Keratinocyte (primary cell): ENCODE measurements at regions not wholly inside any gene's neighbourhood (a gene's known extent, or its start where the extent isn't known, plus 50 kb on each side); places are given as distances from the start of the nearest gene placed in this dataset.
"Not testable (repeated sequence)": the region's sequence is repeated elsewhere in the genome, so short reads cannot be mapped to it uniquely, and the experiment has no call there.

ENCODE experiments used
- DNase-seq: peaks from one replicate; pipeline ENCODE4 v3.0.0-alpha.2; 2011; ENCODE audit warnings: low read depth, missing footprints, low spot score
- FAIRE-seq: peaks from 2 replicates; lab custom pipeline; 2011; peaks lifted over from hg19 to GRCh38; lab: Jason Lieb, UNC
- H2AFZ ChIP-seq: 2 replicates; pipeline ENCODE4 v1.6.0; 2012; ENCODE audit warnings: low read length, control low read depth, inconsistent platforms; ENCODE audit not compliant: control insufficient read depth
- H3K27ac ChIP-seq: 2 replicates; pipeline ENCODE4 v1.5.1; 2011; ENCODE audit warnings: low read length; ENCODE audit not compliant: control insufficient read depth, insufficient read depth
- H3K27me3 ChIP-seq: 3 replicates; pipeline ENCODE4 v1.6.0; 2011; ENCODE audit warnings: low read length; ENCODE audit not compliant: control insufficient read depth, insufficient read depth; ENCODE audit errors: extremely low read depth
- H3K36me3 ChIP-seq, 2 experiments: 2 replicates in 1 of 2; 3 replicates in 1 of 2; pipeline ENCODE4 v1.5.1; 2011; ENCODE audit warnings: low read length in 2 of 2, mild to moderate bottlenecking in 1 of 2; ENCODE audit not compliant: control insufficient read depth in 2 of 2, insufficient read depth in 2 of 2; ENCODE audit errors: extremely low read depth in 1 of 2
- H3K4me1 ChIP-seq: 3 replicates; pipeline ENCODE4 v1.5.1; 2011; ENCODE audit warnings: low read length; ENCODE audit not compliant: control insufficient read depth, insufficient read depth; ENCODE audit errors: extremely low read depth
- H3K4me2 ChIP-seq: 3 replicates; pipeline ENCODE4 v1.6.0; 2011; ENCODE audit warnings: low read depth, low read length; ENCODE audit not compliant: control insufficient read depth, insufficient read depth; ENCODE audit errors: extremely low read depth
- H3K4me3 ChIP-seq, 3 experiments: fragments of 200-600 bp in 1 of 3; sonication (generic) in 1 of 3; 2 replicates in 2 of 3; 3 replicates in 1 of 3; pipeline ENCODE4 v1.5.1; 2011 to 2016; ENCODE audit warnings: low read length in 3 of 3, mild to moderate bottlenecking in 3 of 3, control low read depth in 2 of 3, inconsistent platforms in 1 of 3, low read depth in 1 of 3, mixed read lengths in 1 of 3, mixed run types in 1 of 3, moderate library complexity in 1 of 3; ENCODE audit not compliant: control insufficient read depth in 2 of 3, insufficient read depth in 2 of 3; ENCODE audit errors: extremely low read depth in 1 of 3
- H3K79me2 ChIP-seq: 2 replicates; pipeline ENCODE4 v1.6.0; 2012; ENCODE audit warnings: low read length; ENCODE audit not compliant: control insufficient read depth, insufficient read depth
- H3K9ac ChIP-seq: 3 replicates; pipeline ENCODE4 v1.6.0; 2011; ENCODE audit warnings: low read length; ENCODE audit not compliant: control insufficient read depth, insufficient read depth; ENCODE audit errors: extremely low read depth
- H3K9me1 ChIP-seq: 3 replicates; pipeline ENCODE4 v1.6.0; 2011; ENCODE audit warnings: low read length; ENCODE audit not compliant: control insufficient read depth, insufficient read depth; ENCODE audit errors: extremely low read depth
- H3K9me3 ChIP-seq: 2 replicates; pipeline ENCODE4 v1.5.1; 2012; ENCODE audit warnings: low read depth, low read length; ENCODE audit not compliant: control insufficient read depth
- H4K20me1 ChIP-seq: 3 replicates; pipeline ENCODE4 v1.6.0; 2011; ENCODE audit warnings: low read length; ENCODE audit not compliant: control insufficient read depth, insufficient read depth; ENCODE audit errors: extremely low read depth
- CTCF ChIP-seq, 3 experiments: IDR thresholded peaks in 1 of 3; conservative IDR thresholded peaks in 1 of 3; optimal IDR thresholded peaks in 1 of 3; 2 replicates in 2 of 3; 3 replicates in 1 of 3; pipeline versions ENCODE3 to v1.5.1; 2011; ENCODE audit warnings: low read length in 3 of 3, mild to moderate bottlenecking in 3 of 3, moderate library complexity in 2 of 3, control low read depth in 1 of 3, inconsistent platforms in 1 of 3; ENCODE audit not compliant: insufficient read depth in 2 of 3; ENCODE audit errors: extremely low read depth in 1 of 3
- EZH2 ChIP-seq: IDR thresholded peaks from one replicate; pipeline ENCODE4 v1.6.1; 2012; ENCODE audit warnings: inconsistent platforms, mild to moderate bottlenecking, low read length, moderate library complexity
- dilution Hi-C: fragments of 300-500 bp; cut with MboI; formaldehyde crosslinking; loops from one replicate; pipeline ENCODE4 v1.7.0; 2020; ENCODE audit warnings: low sequenced_read_pairs; ENCODE audit not compliant: extremely low pct_ligation_motif_present

GRCh38 chr2:582792-583528, 94.2 kb downstream of the TMEM18 start:
- dilution Hi-C loops: no loop called here
- no peak for FAIRE-seq
- H3K4me1 ChIP-seq: no peaks in the 10 kb centered on the region

GRCh38 chr2:582289-582688, 94.9 kb downstream of the TMEM18 start:
- H3K27me3 ChIP-seq, FAIRE-seq, H3K79me2 ChIP-seq, dilution Hi-C loops, H3K9me1 ChIP-seq, H3K4me3 ChIP-seq, H2AFZ ChIP-seq, DNase-seq, H3K4me1 ChIP-seq, H3K9me3 ChIP-seq, H3K36me3 ChIP-seq, H3K27ac ChIP-seq, H4K20me1 ChIP-seq, H3K4me2 ChIP-seq, H3K9ac ChIP-seq: not testable (repeated sequence)

More at GRCh38 chr2:582792-583528, 94.2 kb downstream of the TMEM18 start:
- Histone ChIP-seq H3K4me3 (no peak overlapping the region), H4K20me1 (no peaks in the 10 kb centered on the region), H3K9ac (no peak overlapping the region), H3K9me3 (no peaks in the 10 kb centered on the region), H3K27me3 (no peaks in the 10 kb centered on the region), H2AFZ (no peak overlapping the region), H3K4me2 (no peak overlapping the region), H3K27ac (no peak overlapping the region), H3K36me3 (no peaks in the 10 kb centered on the region), H3K9me1 (no peaks in the 10 kb centered on the region), H3K79me2 (no peaks in the 10 kb centered on the region)
- DNase-seq: no peak
- TF ChIP-seq EZH2: no peak
- no peak for TF ChIP-seq CTCF (optimal IDR thresholded peaks at IDR 0.05 in 1 of 3, IDR thresholded peaks at IDR 0.05 in 1 of 3, conservative IDR thresholded peaks at IDR 0.05 in 1 of 3; ENCODE audit: extremely low read depth in 1 of 3, insufficient read depth in 2 of 3, low read length in 3 of 3)

- DNase-seq (no peak), FAIRE-seq (no peak)
- H4K20me1 ChIP-seq: no peaks in the 10 kb centered on the region
- H3K4me1 ChIP-seq: no peaks in the 10 kb centered on the region
- H3K36me3 ChIP-seq: no peaks in the 10 kb centered on the region
- no peaks in the 10 kb centered on the region for H3K9me1 ChIP-seq
- H3K27ac ChIP-seq: no peak overlapping the region
- no peaks in the 10 kb centered on the region for H3K27me3 ChIP-seq
- no peak overlapping the region for H2AFZ ChIP-seq
- H3K4me2 ChIP-seq: no peak overlapping the region
- no peak overlapping the region for H3K9ac ChIP-seq
- H3K79me2 ChIP-seq: no peaks in the 10 kb centered on the region
- no peak overlapping the region for H3K4me3 ChIP-seq
- dilution Hi-C loops: no loop called here
- TF ChIP-seq CTCF (optimal IDR thresholded peaks at IDR 0.05 in 1 of 3, IDR thresholded peaks at IDR 0.05 in 1 of 3, conservative IDR thresholded peaks at IDR 0.05 in 1 of 3; ENCODE audit: extremely low read depth in 1 of 3, insufficient read depth in 2 of 3, low read length in 3 of 3): no peak
- no peak for TF ChIP-seq EZH2
- no peaks in the 10 kb centered on the region for H3K9me3 ChIP-seq
These were observed 97.2 kb downstream of the TMEM18 start for GRCh38 chr2:579961-580360.
